GM19328 (cell line): ENCODE measurements at regions not wholly inside any gene's neighbourhood (a gene's known extent, or its start where the extent isn't known, plus 50 kb on each side); places are given as distances from the start of the nearest gene placed in this dataset.

ENCODE experiments used
- ATAC-seq: cut with Tn5 transposase; IDR thresholded peaks from one replicate; pipeline ENCODE4 v1.9.1; 2021; ENCODE audit warnings: mild to moderate bottlenecking, moderate library complexity; ENCODE audit not compliant: unreplicated experiment

- no peak for ATAC-seq
These were observed 341.6 kb downstream of the FBXO15 start for GRCh38 chr18:73805991-73806390.

GRCh38 chr18:73797419-73797818, 350.2 kb downstream of the FBXO15 start:
- ATAC-seq: no peak

GRCh38 chr18:73793386-73793785, 354.2 kb downstream of the FBXO15 start:
- ATAC-seq: no peak

GRCh38 chr18:73791081-73791480, 356.6 kb downstream of the FBXO15 start:
- no peak for ATAC-seq

- ATAC-seq: no peak
These were observed 357.0 kb downstream of the FBXO15 start for GRCh38 chr18:73790587-73790986.

GRCh38 chr18:73787316-73787715, 360.3 kb downstream of the FBXO15 start:
- ATAC-seq: no peak

- no peak for ATAC-seq
These were observed 362.3 kb downstream of the FBXO15 start for GRCh38 chr18:73785300-73785699.

GRCh38 chr18:73784853-73785252, 362.8 kb downstream of the FBXO15 start:
- ATAC-seq: no peak

- no peak for ATAC-seq
These were observed 365.2 kb downstream of the FBXO15 start for GRCh38 chr18:73782405-73782804.

GRCh38 chr18:73780218-73780617, 367.4 kb downstream of the FBXO15 start:
- ATAC-seq: no peak

GRCh38 chr18:73778032-73778359, 369.6 kb downstream of the FBXO15 start:
- no peak for ATAC-seq

GRCh38 chr18:73777356-73778031, 370.1 kb downstream of the FBXO15 start:
- no peak for ATAC-seq

GRCh38 chr18:73774811-73775509, 372.7 kb downstream of the FBXO15 start:
- no peak for ATAC-seq

GRCh38 chr18:73768043-73768442, 379.6 kb downstream of the FBXO15 start:
- no peak for ATAC-seq

GRCh38 chr18:73766910-73767515, 380.6 kb downstream of the FBXO15 start:
- ATAC-seq: no peak

- no peak for ATAC-seq
These were observed 389.2 kb downstream of the FBXO15 start for GRCh38 chr18:73758446-73758845.

- ATAC-seq: no peak
These were observed 391.2 kb downstream of the FBXO15 start for GRCh38 chr18:73756256-73757091.

GRCh38 chr18:73752965-73753364, 394.7 kb downstream of the FBXO15 start:
- ATAC-seq: no peak

- ATAC-seq: no peak
These were observed 395.1 kb downstream of the FBXO15 start for GRCh38 chr18:73752546-73752945.

- ATAC-seq: no peak
These were observed 397.6 kb downstream of the FBXO15 start for GRCh38 chr18:73750052-73750451.

- ATAC-seq: no peak
These were observed 398.3 kb downstream of the FBXO15 start for GRCh38 chr18:73749304-73749703.
